ENCODE measurements at regions not wholly inside any gene's neighbourhood (a gene's known extent, or its start where the extent isn't known, plus 50 kb on each side); places are given as distances from the start of the nearest gene placed in this dataset.

DNA sequence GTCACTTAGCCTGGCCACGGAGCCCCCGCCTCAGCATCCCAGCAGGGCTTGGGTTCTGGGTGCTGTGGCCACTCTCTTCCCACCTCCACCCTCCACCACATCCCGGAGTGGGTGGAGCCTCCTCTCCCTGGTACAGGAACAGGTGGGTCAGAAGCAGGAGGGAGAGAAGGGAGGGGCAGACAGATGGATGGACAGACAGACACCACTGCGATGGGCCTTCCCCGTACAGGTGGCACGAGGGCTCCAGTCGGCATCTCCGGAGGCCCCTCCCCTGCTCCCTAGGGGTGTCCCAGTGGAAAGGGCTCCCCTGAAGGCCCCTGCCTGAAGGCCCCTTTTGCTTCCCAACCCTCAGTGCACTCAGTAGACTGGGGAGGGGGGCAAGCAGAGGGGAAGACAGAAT is 96.9 kb upstream of the TARDBP start:
- Histone ChIP-seq H3K36me3 (no peaks in the 10 kb centered on the region), H3K9me3 (no peaks in the 10 kb centered on the region), H3K27me3 (peaks cover 0 to 24% (median 0%) of the 10 kb centered on the region in 4 donors), H3K27ac (replicated peaks in 1 of 4) (no peak overlapping the region), H3K4me1 (no peaks in the 10 kb centered on the region), H3K4me3 (no peak overlapping the region)
- DNase-seq (ENCODE audit: extremely low spot score), result no peak
- 82% methylated on average over 4 of the region's 8 CpGs for WGBS
- TF ChIP-seq, protein P1, sequence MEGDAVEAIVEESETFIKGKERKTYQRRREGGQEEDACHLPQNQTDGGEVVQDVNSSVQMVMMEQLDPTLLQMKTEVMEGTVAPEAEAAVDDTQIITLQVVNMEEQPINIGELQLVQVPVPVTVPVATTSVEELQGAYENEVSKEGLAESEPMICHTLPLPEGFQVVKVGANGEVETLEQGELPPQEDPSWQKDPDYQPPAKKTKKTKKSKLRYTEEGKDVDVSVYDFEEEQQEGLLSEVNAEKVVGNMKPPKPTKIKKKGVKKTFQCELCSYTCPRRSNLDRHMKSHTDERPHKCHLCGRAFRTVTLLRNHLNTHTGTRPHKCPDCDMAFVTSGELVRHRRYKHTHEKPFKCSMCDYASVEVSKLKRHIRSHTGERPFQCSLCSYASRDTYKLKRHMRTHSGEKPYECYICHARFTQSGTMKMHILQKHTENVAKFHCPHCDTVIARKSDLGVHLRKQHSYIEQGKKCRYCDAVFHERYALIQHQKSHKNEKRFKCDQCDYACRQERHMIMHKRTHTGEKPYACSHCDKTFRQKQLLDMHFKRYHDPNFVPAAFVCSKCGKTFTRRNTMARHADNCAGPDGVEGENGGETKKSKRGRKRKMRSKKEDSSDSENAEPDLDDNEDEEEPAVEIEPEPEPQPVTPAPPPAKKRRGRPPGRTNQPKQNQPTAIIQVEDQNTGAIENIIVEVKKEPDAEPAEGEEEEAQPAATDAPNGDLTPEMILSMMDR (IDR thresholded peaks at IDR 0.05), result no peak
- no peak for TF ChIP-seq POLR2A (IDR thresholded peaks at IDR 0.05; ENCODE audit: low read depth)
- TF ChIP-seq EP300 (IDR thresholded peaks at IDR 0.05), result no peak
- no peak for TF ChIP-seq POLR2AphosphoS5 (IDR thresholded peaks at IDR 0.05)
- intact Hi-C loops (cut with DNase I), result no loop called here

DNA sequence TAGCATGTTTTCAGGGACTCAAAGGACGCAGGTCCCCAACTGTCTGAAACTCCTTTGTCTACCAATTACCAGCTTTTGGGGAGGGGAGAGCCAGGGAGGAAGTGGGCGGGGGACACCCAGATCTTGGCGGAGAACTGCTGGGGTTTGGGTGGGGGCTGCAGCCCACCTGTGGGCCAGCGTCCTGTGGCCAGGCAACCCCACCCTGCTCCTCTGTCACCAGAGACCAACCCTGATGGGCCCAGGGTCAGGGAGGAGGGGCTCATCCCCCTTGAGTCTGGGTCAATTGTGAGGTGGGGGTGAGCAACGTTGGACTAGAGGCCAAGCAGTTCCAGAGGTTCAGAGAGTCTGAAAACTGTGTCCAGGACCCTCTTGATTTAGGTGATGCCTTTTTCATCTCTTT is 96.1 kb upstream of the TARDBP start:
- H3K27me3 ChIP-seq, result peaks cover 0 to 24% (median 0%) of the 10 kb centered on the region in 4 donors
- H3K4me3 ChIP-seq, result no peak overlapping the region
- TF ChIP-seq POLR2A (IDR thresholded peaks at IDR 0.05; ENCODE audit: low read depth), result no peak
- TF ChIP-seq, protein P1 (IDR thresholded peaks at IDR 0.05), result no peak
- H3K36me3 ChIP-seq, result no peaks in the 10 kb centered on the region
- no peaks in the 10 kb centered on the region for H3K9me3 ChIP-seq
- DNase-seq (ENCODE audit: extremely low spot score), result no peak
- intact Hi-C loops (cut with DNase I), result no loop called here
- H3K4me1 ChIP-seq, result no peaks in the 10 kb centered on the region
- no peak overlapping the region for H3K27ac ChIP-seq (replicated peaks in 1 of 4)
- WGBS, result 57% methylated on average over 4 of the region's 5 CpGs

DNA sequence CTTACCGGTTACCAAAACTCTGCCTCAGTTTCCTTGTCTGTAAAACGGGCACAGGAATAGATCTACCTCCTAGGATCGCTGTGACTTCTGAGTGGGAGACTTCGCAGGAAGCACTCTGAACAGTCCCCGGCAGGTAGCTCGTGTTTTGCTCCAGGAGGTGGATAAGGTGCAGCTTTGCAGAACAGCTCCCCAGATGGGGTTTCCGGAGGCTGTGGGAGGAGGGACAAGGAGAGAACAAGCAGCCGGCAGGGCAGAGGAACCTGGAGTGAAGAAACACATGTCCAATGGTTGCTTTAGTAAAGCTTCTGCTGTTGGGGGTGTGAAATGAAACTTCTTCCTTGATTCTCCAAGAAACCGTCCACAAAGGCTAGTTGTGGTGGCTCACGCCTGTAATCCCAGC is 95.5 kb upstream of the TARDBP start:
- Histone ChIP-seq H3K36me3 (no peaks in the 10 kb centered on the region), H3K27me3 (peaks cover 0 to 24% (median 0%) of the 10 kb centered on the region in 4 donors), H3K27ac (replicated peaks in 1 of 4) (no peak overlapping the region), H3K9me3 (no peaks in the 10 kb centered on the region), H3K4me3 (no peak overlapping the region), H3K4me1 (no peaks in the 10 kb centered on the region)
- 83% methylated on average over 10 of the region's 10 CpGs for WGBS
- intact Hi-C loops (cut with DNase I), result no loop called here
- TF ChIP-seq POLR2AphosphoS5 (IDR thresholded peaks at IDR 0.05) (no peak), POLR2A (IDR thresholded peaks at IDR 0.05; ENCODE audit: low read depth) (no peak), EP300 (IDR thresholded peaks at IDR 0.05) (no peak)
- TF ChIP-seq, protein P1 (IDR thresholded peaks at IDR 0.05), result no peak
- DNase-seq (ENCODE audit: extremely low spot score), result no peak

DNA sequence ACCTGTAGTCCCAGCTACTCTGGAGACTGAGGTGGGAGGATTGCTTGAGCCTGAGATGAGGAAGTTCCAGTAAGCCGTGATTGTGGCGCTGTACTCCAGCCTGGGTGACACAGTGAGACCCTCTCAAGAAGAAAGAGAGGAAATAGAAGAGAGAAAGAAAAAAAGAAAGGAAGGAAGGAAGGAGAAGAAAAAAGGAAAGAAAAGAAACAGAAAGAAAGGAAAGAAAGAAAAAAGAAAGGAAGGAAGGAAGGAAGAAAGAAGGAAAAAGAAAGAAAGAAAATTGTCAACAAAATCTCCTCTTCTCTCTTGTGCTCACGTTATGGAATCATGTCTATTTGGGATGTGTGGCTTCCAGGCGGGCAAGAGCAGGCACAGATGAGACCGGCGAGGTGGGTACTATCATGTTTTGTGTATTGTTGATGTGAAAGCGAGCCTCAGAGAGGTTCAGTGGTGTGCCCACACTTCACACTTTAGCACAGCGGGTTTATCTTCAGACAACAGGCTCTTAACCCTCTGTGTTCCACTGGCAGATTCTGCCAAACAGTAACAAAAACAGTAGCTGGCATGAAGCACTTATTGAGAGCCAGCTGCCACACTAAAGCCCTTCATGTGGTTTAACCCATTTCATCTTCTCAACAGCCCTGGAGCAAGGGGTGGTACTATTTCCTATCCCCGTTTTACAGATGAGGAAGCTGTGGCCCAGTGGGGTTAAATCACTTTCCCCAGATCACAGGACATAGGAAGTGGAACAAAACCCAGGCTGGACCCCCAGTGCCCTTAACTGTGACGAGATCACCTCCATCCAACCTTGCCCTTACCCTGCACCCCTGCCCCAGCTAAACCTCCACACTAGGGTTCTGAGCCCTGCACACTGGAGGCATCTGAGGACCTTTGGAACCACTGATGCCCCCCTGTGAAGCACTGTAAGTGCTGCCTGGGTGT is 94.7 kb upstream of the TARDBP start:
- no peaks in the 10 kb centered on the region for H3K4me1 ChIP-seq
- no peak for TF ChIP-seq EP300 (IDR thresholded peaks at IDR 0.05)
- TF ChIP-seq POLR2A (IDR thresholded peaks at IDR 0.05; ENCODE audit: low read depth), result no peak
- no peak for TF ChIP-seq POLR2AphosphoS5 (IDR thresholded peaks at IDR 0.05)
- TF ChIP-seq, protein P1 (IDR thresholded peaks at IDR 0.05), result no peak
- no peaks in the 10 kb centered on the region for H3K9me3 ChIP-seq
- intact Hi-C loops (cut with DNase I), result no loop called here
- 60% methylated on average over 9 of the region's 10 CpGs for whole genome bisulfite sequencing
- no peak overlapping the region for H3K4me3 ChIP-seq
- DNase-seq (ENCODE audit: extremely low spot score), result no peak
- no peaks in the 10 kb centered on the region for H3K36me3 ChIP-seq
- H3K27ac ChIP-seq (replicated peaks in 1 of 4), result no peak overlapping the region
- H3K27me3 ChIP-seq, result peaks cover 0 to 24% (median 0%) of the 10 kb centered on the region in 4 donors

All from esophagus muscularis mucosa (tissue), 4 donors.